ENCODE measurements at regions not wholly inside any gene's neighbourhood (a gene's known extent, or its start where the extent isn't known, plus 50 kb on each side); places are given as distances from the start of the nearest gene placed in this dataset.

GRCh38 chr10:124157271-124157681 lies 63.9 kb upstream of the CHST15 start:
- TF ChIP-seq CTCF (conservative IDR thresholded peaks at IDR 0.05 in 1 of 2, IDR thresholded peaks at IDR 0.05 in 1 of 2; ENCODE audit: low read depth in 1 of 2, low read length in 2 of 2), result no peak
- TF ChIP-seq EZH2 (IDR thresholded peaks at IDR 0.05; ENCODE audit: low read length, missing control alignments), result no peak

Data from fibroblast of lung (primary cell).